HepG2 (cell line): ENCODE measurements at regions not wholly inside any gene's neighbourhood (a gene's known extent, or its start where the extent isn't known, plus 50 kb on each side); places are given as distances from the start of the nearest gene placed in this dataset.

ENCODE experiments used
- ATAC-seq: fragments of 200-7000 bp; cut with Tn5 transposase; 3 replicates; pipeline ENCODE4 v1.9.1; 2020; ENCODE audit warnings: mild to moderate bottlenecking, moderate library complexity
- BruUV-seq: library from RNA; stranded (reverse); fragments of 400-500 nt; replicated peaks from 2 replicates; lab custom pipeline; 2021; lab: Mats Ljungman, UMichigan
- CTCF ChIA-PET: fragments of 300-600 bp; formaldehyde crosslinking; extraction: SDS; loops from one replicate; lab custom pipeline; 2021; ENCODE audit warnings: low total read pairs, inconsistent platforms, low intra/inter-chr PET ratio; lab: Yijun Ruan, JAX
- POLR2A ChIA-PET: fragments of 350-600 bp; sonication (Branson Sonifier 250); formaldehyde crosslinking; loops from one replicate; lab custom pipeline; 2020; ENCODE audit warnings: antibody characterized with exemption, inconsistent platforms; lab: Yijun Ruan, JAX
- DNase-seq: peaks from one replicate; pipeline ENCODE4 v3.0.0-alpha.2; 2015; ENCODE audit warnings: low spot score
- FAIRE-seq: peaks from 3 replicates; lab custom pipeline; 2011; peaks lifted over from hg19 to GRCh38; lab: Jason Lieb, UNC
- H2AFZ ChIP-seq: one replicate; pipeline ENCODE4 v1.6.1; 2011; ENCODE audit warnings: low read length, inconsistent platforms
- H3K27ac ChIP-seq: fragments of 300-600 bp; 3 replicates; pipeline ENCODE4 v1.8.0; 2011; ENCODE audit warnings: mixed run types, mild to moderate bottlenecking, mixed read lengths, low read length, inconsistent platforms; ENCODE audit not compliant: insufficient read depth; ENCODE audit errors: extremely low read length
- H3K27me3 ChIP-seq, 2 experiments: fragments of 200-600 bp in 1 of 2; 2 replicates in 1 of 2; 3 replicates in 1 of 2; pipeline versions ENCODE4 v1.6.0 to v1.8.0; 2011; ENCODE audit warnings: low read length in 2 of 2, mild to moderate bottlenecking in 2 of 2, moderate library complexity in 2 of 2, inconsistent platforms in 1 of 2; ENCODE audit not compliant: insufficient read depth in 2 of 2, control insufficient read depth in 1 of 2
- H3K36me3 ChIP-seq, 2 experiments: fragments of 200-600 bp in 1 of 2; replicated peaks in 1 of 2; 2 replicates in 1 of 2; 3 replicates in 1 of 2; pipeline versions ENCODE4 v1.5.1 to v1.8.0; 2011; ENCODE audit warnings: low read length in 2 of 2, inconsistent platforms in 1 of 2; ENCODE audit not compliant: insufficient read depth in 2 of 2, control insufficient read depth in 1 of 2
- H3K4me1 ChIP-seq: 2 replicates; pipeline ENCODE4 v1.5.1; 2012; ENCODE audit warnings: low read length, inconsistent platforms; ENCODE audit not compliant: insufficient read depth
- H3K4me2 ChIP-seq: 2 replicates; pipeline ENCODE4 v1.6.0; 2011; ENCODE audit warnings: low read depth, low read length, inconsistent platforms
- H3K4me3 ChIP-seq, 3 experiments: fragments of 200-600 bp in 1 of 3; sonication (generic), shearing (Covaris generic) in 1 of 3; replicated peaks in 1 of 3; 2 replicates each; pipeline ENCODE4 v1.5.1; 2011 to 2016; ENCODE audit warnings: low read length in 3 of 3, inconsistent platforms in 2 of 3, low read depth in 2 of 3, mild to moderate bottlenecking in 2 of 3, control low read depth in 1 of 3, mixed read lengths in 1 of 3; ENCODE audit not compliant: insufficient read depth in 1 of 3
- H3K79me2 ChIP-seq: one replicate; pipeline ENCODE4 v1.6.1; 2011; ENCODE audit warnings: low read length, inconsistent platforms; ENCODE audit not compliant: insufficient read depth
- H3K9ac ChIP-seq: 2 replicates; pipeline ENCODE4 v1.6.0; 2011; ENCODE audit warnings: mild to moderate bottlenecking, low read depth, low read length, inconsistent platforms; ENCODE audit not compliant: insufficient read depth
- H3K9me3 ChIP-seq: 2 replicates; pipeline ENCODE4 v1.5.1; 2012; ENCODE audit warnings: mild to moderate bottlenecking, low read length
- H4K20me1 ChIP-seq: 2 replicates; pipeline ENCODE4 v1.6.0; 2011; ENCODE audit warnings: inconsistent platforms, mild to moderate bottlenecking, low read length, moderate library complexity; ENCODE audit not compliant: insufficient read depth
- CBFB ChIP-seq: sonication (generic); formaldehyde crosslinking; IDR thresholded peaks from 2 replicates; pipeline ENCODE4 v1.4.0; 2020; ENCODE audit warnings: missing genetic modification reagents
- CEBPB ChIP-seq: IDR thresholded peaks from 2 replicates; pipeline ENCODE4 v1.6.1; 2011; ENCODE audit warnings: low read depth, low read length, improper control_type of control experiment, borderline replicate concordance
- MED1 ChIP-seq: sonication (generic); formaldehyde crosslinking; IDR thresholded peaks from 2 replicates; pipeline ENCODE4 v1.4.0; 2020; ENCODE audit warnings: missing genetic modification reagents
- SMARCC2 ChIP-seq: fragments of 450-650 bp; IDR thresholded peaks from 2 replicates; pipeline ENCODE4 v1.6.1; 2017; ENCODE audit warnings: antibody characterized with exemption, mild to moderate bottlenecking
- ZBTB21 ChIP-seq: sonication (generic); formaldehyde crosslinking; IDR thresholded peaks from 2 replicates; pipeline ENCODE4 v1.4.0; 2020; ENCODE audit warnings: missing genetic modification reagents
- WGBS: methylation state at CpG from one replicate; pipeline ENCODE4 v1.1.6; 2017; ENCODE audit warnings: low lambda C conversion rate; 5-methylcytosine and 5-hydroxymethylcytosine counted together
- in situ Hi-C: cut with HindIII; loops from 2 replicates; pipeline ENCODE4 v1.10.0; 2017; ENCODE audit warnings: low pct_unique_long_range_greater_than_20kb; ENCODE audit not compliant: extremely low pct_ligation_motif_present
- intact Hi-C: fragments of 100-400 bp; cut with micrococcal nuclease; formaldehyde crosslinking; loops from one replicate; pipeline ENCODE4 v1.10.0; 2022; ENCODE audit not compliant: unreplicated experiment

DNA sequence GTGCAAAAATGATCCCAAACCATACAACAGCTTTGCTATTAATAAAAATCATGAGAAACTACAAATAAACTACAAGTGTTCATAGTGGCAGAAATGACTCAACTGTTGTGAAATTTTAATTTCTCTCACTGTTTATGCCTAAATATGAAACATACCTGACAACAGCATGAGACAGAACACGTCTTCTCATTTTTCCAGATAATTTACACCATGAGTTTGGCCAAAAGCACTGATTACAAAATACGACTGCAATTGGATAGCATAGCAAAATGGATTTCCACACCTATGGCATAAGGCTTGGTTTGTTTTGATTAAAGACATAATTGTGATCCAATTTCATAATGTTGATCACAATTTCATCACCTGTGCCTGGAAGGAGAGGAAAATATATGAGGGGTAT is 608.6 kb downstream of the GATA3 start:
- DNase-seq (no peak), FAIRE-seq (no peak), ATAC-seq (no peak)
- no peaks in the 10 kb centered on the region; a peak in 1 of 5 replicates for H3K27me3 ChIP-seq
- no peaks in the 10 kb centered on the region for H3K4me1 ChIP-seq
- H3K9ac ChIP-seq = no peak overlapping the region
- POLR2A ChIA-PET = no interaction called here
- H2AFZ ChIP-seq = no peak overlapping the region
- H3K79me2 ChIP-seq = no peaks in the 10 kb centered on the region
- no peak overlapping the region for H3K4me2 ChIP-seq
- H3K9me3 ChIP-seq = no peaks in the 10 kb centered on the region
- H3K27ac ChIP-seq = no peak overlapping the region
- no peak overlapping the region for H3K4me3 ChIP-seq
- H3K36me3 ChIP-seq = no peaks in the 10 kb centered on the region
- in situ Hi-C loops (no loop called here), intact Hi-C loops (no loop called here)
- WGBS = 0% methylated on average over 2 of the region's 2 CpGs
- H4K20me1 ChIP-seq = no peaks in the 10 kb centered on the region
- TF ChIP-seq CBFB (CRISPR knock-in tag) = no peak
- TF ChIP-seq ZBTB21 (CRISPR knock-in tag) = no peak
- TF ChIP-seq MED1 (CRISPR knock-in tag) = no peak
- no TSS peak for BruUV-seq
- CTCF ChIA-PET = no interaction called here

- no peaks in the 10 kb centered on the region for H3K9me3 ChIP-seq
- no peak overlapping the region for H3K27ac ChIP-seq
- FAIRE-seq = no peak
- H3K27me3 ChIP-seq = no peaks in the 10 kb centered on the region; a peak in 1 of 5 replicates
- no peaks in the 10 kb centered on the region for H3K36me3 ChIP-seq
- in situ Hi-C loops = no loop called here
- DNase-seq = no peak
- H3K4me3 ChIP-seq = no peak overlapping the region
- no TSS peak for BruUV-seq
- H3K4me1 ChIP-seq = no peaks in the 10 kb centered on the region
- ChIA-PET CTCF (no interaction called here), POLR2A (no interaction called here)
- 7% methylated on average over 2 of the region's 2 CpGs for whole genome bisulfite sequencing
- no peaks in the 10 kb centered on the region for H4K20me1 ChIP-seq
- intact Hi-C loops = no loop called here
- TF ChIP-seq CEBPB (peak; percentile 36; the same call in 1 of the 2 replicates), SMARCC2 (no peak)
- no peak overlapping the region for H3K4me2 ChIP-seq
- no peak overlapping the region for H2AFZ ChIP-seq
- no peak overlapping the region for H3K9ac ChIP-seq
- no peak for ATAC-seq
- H3K79me2 ChIP-seq = no peaks in the 10 kb centered on the region
Measured at GRCh38 chr10:8665322-8665721, 610.8 kb downstream of the GATA3 start.
